Iris pigment epithelial cell (primary cell): ENCODE measurements at regions not wholly inside any gene's neighbourhood (a gene's known extent, or its start where the extent isn't known, plus 50 kb on each side); places are given as distances from the start of the nearest gene placed in this dataset.
"Not testable (repeated sequence)": the region's sequence is repeated elsewhere in the genome, so short reads cannot be mapped to it uniquely, and the experiment has no call there.

Experiments
- DNase-seq: peaks from one replicate; pipeline ENCODE4 v3.0.0-alpha.2; 2011; ENCODE audit warnings: low read depth

DNA sequence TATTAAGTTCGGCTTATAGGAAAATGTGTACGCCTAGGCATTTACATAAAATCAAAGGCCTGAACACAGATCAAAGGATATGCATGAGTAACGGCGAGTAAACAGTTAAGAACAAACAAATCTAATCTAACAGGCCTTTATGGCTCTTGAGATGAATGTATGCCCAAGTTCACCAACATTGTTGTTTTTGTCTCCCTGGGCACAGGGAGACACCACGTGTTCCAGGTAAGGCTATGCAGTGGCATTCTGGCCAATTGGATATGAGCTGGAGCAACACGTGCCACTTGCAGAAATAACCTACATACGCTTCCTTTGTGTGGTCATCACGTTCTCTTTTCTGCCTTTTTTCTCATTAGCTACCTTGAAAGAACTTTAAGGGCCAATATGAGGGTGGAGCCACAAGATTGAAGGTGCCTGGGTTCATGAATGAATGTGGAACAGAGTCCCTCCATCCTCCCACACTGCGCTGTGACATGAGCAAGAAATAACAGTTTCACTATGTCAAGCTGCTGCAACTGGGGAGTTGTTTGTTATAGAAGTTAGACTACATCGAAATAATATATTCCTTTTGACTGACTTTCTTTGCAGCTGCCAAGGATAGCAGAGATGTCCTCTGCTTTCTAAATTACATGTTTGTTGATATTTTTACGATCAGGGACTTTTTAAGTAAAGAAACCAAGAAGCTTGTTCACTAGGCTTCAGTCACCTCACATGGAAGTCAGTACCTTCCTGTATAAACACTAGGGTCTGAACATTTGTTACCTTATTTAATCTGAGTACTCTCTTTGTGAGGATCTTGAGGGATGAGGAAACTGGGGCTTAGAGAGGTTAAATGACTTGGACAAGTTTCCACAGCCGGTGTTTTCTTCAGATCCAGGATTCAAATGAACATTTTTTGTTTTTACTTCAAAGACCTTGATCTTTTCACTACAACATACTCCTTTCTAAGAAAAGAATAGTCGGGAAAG, 427.5 kb upstream of the TBL1XR1 start:
- no peak for DNase-seq

DNA sequence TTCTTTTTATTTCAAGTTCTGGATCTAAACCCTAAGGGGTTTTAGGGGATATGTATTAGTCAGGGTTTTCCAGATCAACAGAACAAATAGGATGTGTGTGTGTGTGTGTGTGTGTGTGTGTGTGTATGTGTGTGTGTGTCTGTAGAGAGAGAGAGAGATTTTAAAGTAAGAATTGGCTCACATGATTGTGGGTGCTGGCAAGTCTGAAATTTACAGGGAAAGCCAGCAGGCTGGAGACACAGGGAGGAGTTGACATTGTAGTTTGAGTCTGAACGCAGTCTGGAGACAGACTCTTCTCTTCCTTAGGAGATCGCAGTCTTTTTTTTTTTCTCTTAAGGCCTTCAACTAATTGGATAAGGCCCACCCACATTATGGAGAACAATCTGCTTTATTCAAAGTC, 428.8 kb upstream of the TBL1XR1 start:
- no peak for DNase-seq

DNA sequence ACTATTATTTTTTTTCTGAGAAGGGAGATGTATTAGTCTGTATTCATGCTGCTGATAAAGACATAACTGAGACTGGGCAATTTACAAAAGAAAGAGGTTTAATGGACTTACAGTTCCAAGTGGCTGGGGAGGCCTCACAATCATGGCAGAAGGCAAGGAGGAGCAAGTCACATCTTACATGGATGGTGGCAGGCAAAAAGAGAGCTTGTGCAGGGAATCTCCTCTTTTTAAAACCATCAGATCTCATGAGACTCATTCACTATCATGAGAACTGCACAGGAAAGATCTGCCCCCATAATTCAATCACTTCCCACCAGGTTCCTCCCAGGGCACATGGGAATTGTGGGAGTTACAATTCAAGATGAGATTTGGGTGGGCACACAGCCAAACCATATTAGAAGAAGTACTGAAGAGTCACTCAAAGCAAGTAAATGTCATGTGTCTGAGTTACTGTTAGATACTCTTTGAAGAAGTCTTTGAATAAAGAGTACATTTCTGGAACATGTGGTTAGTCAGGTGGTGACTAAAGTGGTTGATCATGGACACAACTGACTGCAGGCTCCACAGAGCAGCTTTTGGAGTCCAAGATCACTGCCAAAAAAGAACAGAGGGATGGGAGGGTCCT, 430.9 kb upstream of the TBL1XR1 start:
- not testable (repeated sequence) for DNase-seq

DNA sequence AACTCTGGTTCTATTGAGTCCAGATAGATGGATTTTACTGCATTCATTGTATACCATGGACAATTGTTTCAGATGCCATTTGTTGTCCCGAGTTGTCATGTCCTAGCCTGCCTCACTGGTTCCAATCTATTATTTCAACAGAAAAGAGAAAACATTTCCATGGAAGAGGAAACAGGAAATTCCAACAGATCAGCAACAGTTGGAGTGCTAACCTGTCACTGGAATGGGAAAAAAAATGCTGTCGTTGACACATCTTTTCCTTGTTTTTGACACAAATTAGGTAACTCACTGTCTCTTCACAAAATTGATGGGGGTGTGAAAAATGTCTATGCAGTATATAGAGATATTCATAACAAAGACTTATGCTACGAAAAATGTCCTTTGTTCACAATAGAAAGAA, 432.0 kb upstream of the TBL1XR1 start:
- DNase-seq = no peak

DNA sequence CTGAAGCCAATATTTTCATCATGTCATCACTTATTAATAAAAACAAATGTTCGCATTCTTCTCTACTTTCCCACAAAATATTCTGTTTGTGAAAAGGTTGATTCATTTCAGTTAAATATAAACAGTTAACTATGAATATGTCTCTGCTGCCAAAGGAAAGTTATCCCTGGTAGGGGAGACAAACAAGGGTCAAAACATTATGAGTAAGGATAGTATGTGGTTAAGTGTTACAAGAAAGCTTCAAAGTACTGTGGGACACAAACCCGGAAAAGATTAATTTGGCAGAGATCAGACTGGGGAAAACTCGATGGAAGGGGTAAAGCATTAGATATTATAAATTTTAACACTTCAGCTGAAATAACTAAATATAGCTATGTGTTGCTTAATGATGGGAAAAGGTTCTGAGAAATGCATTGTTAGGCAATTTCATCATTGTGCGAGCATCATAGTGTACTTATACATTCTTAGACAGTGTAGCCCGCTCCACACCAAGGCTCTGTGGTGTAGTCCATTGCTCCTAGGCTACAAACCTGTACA, 436.5 kb upstream of the TBL1XR1 start:
- peak; percentile 98 for DNase-seq

DNA sequence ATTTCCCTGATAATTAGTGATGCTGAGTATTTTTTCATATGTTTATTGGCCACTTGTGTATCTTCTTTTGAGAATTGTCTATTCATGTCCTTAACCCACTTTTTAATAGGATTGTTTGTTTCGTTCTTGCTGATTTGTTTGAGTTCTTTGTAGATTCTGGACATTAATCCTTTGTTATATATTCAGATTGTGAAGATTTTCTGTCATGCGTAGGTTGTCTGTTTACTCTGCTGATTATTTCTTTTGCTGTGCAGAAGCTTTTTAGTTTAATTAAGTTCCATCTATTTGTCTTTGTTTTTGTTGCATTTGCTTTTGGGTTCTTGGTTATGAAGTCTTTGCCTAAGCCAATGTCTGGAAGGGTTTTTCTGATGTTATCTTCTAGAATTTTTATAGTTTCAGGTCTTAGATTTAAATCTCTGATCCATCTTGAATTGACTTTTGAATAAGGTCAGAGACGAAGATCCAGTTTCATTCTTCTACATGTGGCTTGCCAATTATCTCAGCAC, 438.4 kb upstream of the TBL1XR1 start:
- not testable (repeated sequence) for DNase-seq

DNA sequence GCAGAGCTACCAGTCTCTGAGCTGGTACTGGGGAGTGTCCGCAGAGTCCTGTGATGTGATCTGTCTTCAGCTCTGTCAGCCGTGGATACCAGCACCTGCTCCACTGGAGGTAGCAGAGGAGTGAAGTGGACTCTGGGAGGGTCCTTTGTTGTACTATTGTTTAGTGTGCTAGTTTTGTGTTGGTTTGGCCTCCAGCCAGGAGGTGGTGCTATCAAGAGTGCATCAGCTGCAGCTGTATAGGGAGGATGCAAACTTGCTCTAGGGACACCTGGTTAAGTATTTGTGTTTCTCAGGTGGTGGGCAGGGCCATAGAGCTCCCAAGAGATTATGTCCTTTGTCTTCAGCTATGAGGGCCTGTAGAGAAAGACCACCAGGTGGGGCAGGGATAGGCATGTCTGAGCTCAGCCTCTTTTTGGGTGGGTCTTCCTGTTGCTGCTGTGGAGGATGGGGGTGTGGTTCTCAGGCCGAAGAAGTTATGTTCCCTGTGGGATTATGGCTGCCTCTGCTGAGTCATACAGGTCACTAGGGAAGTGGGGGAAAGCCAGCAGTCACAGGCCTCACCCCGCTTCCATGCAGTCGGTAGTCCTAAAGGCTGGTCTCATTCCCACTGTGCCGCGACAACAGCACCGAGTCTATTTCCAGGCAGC, 443.2 kb upstream of the TBL1XR1 start:
- DNase-seq = no peak

DNA sequence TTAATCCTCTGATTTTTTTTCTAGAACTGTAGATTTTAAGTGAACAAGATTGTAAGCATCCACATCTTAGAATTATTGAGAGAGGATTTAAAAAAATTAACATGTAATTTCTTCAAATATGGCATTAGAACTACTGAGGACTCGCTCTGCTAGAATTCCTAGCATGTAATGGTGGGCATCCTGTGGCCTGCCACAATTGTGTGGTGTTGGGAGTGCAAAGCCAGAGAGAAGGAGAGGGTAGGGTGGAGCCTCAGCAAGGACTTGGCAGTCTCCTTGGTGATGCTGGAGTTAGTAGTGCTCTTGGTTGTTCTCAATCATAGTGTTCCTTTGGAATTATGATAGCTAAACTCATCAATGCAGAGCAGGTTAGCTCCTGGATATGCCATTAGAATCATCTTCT, 443.9 kb upstream of the TBL1XR1 start:
- DNase-seq = no peak

DNA sequence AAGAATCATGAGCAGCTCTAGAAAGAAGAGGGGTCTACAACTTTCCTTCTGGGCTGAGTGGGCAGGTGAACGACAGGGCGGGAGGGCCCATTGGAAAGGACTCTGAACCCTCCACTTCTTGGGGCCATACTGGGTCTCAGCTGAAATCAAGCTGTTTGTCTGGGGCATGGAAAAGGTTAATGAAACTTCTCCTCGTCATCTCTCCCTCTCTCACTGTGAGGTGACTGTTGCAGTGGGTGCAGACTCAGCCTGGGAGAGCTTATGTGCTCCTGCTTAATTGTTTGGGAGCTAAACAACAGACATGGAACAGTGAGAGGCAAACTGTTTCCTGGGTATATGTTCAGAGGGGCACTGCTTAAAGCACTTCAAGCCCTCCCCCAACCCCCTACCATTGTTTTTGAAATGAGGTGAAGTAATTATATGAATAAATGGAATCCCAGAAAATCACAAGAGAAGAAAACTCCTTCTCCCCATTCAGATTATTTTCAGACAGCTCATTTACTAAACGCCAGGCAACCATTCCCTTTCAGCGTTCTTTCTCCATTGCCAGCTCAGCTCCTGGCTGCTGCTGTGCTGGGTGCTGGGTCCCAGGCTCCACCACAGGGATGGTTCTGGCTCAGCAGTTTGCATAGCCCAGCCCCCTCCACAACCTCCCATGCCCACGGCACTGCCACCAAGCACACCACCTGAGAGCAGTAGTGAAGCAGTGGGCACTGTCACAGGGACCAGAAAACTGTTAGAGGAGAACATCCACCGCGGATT, 444.9 kb upstream of the TBL1XR1 start:
- DNase-seq = no peak

DNA sequence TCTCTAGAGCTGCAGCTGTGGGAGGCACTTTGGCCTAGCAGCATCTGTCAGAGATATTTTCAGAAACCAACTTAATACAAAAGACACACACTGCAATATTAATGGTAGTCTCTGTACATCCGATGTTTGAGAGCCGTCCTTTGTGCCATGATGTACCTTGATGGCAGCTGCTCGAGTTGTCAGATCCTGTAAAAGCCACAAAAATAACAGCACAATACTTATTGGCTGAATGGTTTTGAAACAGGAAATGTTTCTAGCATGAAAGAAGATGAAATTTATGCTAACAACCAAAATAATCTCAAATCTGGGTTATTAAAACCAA, 445.5 kb upstream of the TBL1XR1 start:
- DNase-seq = no peak

DNA sequence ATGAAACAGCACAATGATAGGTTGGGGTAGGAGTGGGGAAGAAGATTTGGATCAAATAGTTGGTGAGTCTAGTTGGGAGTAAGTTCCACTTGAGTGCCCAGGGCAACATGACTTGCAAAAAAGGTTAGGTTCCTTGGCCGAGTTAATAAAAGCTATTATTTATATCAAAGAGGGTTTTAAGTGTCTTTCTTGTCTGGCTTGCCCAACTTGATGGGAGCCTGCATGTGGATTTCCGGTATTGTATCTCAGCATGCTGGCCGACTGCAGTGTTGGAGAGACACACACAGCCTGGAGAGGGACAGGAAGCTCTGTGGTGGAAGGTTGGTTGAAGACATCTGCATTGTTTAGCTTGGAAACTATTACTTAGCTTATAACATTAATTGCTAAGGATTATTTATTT, 449.5 kb upstream of the TBL1XR1 start:
- DNase-seq = no peak

DNA sequence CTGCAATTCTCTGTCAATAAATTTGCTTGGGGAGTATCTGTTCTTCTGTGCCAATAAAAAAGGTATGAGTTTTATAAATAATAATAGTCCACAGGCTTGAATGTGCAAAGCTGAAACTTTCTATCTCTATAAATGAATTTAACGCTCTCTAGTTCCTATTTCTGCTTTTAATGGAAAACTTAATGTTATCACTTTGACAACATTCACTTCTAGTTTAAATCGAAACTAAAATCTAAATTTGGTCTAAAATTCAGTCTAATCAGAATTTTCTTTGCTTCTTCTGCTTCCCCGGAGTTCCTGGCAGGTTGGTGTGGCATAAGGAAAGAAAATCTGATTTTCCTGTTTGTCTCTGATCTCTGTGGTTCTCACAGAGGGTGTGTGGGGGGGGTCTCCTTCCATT, 450.1 kb upstream of the TBL1XR1 start:
- no peak for DNase-seq

DNA sequence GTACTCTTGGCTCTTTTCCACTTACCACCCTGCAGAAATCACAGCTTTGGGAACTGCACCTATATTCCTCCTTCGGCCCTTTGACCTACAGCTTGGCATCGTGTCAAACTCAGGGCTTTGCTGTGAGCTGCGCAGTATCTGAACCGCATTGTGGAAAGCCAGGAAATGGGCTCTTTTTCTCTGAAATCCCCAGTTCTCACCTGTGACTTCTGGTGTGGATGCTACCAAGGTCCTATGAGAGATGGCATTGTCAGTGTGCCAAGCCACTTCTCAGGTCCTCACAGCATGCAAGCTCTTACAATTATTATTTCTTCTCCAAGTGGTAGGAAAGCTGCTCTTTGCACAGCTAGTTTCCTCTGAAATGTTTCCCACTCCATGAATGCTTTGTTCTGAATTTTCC, 450.6 kb upstream of the TBL1XR1 start:
- no peak for DNase-seq

DNA sequence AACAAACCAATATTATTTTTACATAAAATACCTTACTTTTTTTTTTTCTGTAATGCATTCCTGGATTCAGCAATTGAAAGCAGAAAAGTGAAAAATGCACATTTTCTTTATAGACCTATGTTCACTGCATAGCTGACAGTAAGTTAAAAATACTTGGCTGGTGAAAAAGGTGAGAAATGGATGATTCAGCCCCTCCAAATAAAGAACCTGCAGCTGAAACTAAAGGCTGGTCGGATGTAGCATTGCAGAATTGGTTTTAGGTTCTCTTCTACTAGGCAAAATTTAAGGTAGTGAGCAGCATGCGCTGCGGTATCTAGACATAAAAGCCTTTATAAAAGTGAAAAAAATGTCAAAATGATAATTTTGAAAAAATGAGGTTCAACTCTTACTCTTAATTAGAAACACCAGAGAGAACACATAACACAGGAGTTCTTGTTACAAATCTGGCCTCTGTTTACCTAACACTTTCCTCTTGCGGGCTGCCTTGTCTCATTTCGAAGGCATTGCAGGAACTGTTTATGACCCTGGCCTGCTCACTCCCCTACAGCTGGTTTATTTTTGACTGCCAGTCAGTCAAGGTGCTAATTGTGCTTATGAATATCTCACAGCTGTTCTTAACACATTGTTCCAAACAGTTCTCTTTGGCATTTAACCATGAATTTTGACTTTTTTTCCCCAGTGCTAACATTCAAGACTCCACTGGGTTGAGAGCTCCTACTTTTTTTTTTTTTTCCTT, 455.4 kb upstream of the TBL1XR1 start:
- DNase-seq = no peak

DNA sequence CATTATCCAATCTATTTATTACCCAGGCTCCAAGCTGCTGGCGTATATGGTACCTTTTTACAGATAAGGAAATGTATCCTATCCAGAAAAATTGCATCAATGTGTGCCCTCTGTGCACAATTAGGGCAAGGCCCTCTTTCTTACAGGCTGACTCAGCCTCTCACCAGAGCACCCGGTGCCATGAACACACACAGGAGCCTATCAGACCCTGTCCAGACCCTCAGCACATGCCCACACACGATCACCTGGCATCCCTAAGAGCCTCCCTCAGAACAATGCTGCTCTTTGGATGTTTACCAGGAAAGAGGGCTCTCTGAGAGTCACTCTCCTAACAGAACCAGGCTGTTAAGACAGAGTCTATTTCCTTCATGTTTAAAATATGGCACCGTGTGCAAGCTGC, 460.0 kb upstream of the TBL1XR1 start:
- no peak for DNase-seq

DNA sequence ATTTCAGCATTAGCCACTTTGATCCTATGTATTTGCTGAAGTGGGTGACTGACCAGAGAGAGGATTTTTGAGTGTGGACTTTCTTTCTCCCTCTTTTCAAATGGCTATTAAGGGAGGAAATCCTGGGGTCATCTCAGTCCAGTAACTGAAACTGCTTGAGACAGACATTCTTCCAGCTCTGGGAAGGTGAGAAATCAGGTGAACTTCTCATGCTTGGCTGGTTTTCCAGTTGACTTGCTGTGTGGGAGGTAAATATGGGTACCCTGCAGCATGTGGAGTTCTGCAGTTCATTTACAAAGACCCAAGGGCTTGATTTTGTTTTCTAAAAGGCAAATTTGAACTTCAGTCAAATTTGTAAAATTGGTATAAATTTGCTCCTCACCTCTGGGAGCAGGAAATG, 461.1 kb upstream of the TBL1XR1 start:
- DNase-seq = no peak

DNA sequence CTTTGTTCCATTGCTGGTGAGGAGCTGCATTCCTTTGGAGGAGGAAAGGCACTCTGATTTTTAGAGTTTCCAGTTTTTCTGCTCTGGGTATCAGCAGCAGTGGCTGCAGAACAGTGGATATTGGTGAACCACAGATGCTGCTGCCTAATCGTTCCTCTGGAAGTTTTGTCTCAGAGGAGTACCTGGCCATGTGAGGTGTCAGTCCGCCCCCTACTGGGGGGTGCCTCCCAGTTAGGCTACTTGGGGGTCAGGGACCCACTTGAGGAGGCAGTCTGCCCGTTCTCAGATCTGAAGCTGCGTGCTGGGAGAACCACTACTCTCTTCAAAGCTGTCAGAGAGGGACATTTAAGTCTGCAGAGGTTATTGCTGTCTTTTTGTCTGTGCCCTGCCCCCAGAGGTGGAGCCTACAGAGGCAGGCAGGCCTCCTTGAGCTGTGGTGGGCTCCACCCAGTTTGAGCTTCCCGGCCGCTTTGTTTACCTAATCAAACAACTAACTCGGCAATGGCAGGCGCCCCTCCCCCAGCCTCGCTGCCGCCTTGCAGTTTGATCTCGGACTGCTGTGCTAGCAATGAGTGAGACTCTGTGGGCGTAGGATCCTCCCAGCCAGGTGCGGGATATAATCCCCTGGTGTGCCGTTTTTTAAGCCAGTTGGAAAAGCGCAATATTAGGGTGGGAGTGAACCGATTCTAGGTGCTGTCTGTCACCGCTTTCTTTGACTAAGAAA, 467.3 kb upstream of the TBL1XR1 start:
- not testable (repeated sequence) for DNase-seq

DNA sequence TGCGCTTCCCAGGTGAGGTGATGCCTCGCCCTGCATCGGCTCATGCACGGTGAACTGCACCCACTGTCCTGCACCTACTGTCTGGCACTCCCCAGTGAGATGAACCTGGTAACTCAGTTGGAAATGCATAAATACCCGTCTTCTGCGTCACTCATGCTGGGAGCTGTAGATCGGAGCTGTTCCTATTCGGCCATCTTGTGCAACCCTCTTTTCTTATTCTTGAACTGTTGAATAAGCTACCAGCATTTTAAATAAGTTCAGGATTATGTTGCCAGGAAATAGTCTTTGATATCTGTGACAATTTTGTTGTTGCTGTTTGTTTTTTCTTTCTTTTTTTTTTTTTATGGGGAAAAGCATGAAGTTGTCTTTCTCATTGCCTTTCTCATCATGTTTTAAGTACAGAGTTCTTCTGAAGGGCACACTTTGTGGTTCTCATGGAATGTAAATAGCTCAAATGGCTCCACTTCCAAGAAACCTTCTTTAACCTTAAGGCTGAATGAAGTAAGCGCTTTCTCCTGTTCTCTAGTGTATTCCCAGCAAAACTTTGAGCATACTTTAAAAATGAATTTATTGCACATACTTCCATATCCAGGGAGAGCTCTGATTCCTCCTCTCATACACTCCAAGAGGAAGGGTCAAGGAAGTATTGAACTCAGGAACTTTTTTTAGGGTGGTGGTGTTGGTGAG, 468.0 kb upstream of the TBL1XR1 start:
- DNase-seq = peak; percentile 96

DNA sequence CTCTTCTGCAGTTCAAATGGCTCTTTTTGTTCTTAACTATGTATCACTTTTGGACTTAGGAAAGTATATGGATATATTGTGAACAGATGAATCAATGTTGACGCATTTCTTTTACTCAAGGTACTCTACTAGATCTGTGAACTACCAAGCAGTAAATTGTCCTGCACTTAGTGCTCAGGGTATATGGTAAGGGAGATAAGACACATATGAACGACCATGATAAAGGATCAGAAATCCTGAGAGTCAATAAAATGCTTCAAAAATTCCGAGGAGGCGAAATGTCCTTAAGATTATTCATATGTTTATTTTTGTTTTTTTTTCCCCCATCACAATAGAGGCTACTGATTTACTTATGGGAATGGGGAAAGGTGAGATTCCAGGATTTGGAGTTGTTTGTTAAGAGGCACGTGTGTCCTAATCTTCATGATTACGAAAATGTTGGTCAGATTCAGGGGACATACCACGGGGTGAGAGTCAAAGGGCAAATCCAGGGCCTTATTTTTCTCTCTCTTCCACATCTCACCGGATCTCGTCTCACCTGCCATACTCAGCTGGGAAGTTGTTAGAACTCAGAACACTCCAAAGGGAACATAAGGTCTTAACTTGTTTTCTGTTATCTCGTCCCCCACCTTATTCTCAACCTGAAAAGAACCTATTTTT, 475.1 kb upstream of the TBL1XR1 start:
- no peak for DNase-seq
